ENCODE measurements at regions not wholly inside any gene's neighbourhood (a gene's known extent, or its start where the extent isn't known, plus 50 kb on each side); places are given as distances from the start of the nearest gene placed in this dataset.
A peak's percentile ranks its signal among the peaks of the same experiment; 100 is the strongest.

DNA sequence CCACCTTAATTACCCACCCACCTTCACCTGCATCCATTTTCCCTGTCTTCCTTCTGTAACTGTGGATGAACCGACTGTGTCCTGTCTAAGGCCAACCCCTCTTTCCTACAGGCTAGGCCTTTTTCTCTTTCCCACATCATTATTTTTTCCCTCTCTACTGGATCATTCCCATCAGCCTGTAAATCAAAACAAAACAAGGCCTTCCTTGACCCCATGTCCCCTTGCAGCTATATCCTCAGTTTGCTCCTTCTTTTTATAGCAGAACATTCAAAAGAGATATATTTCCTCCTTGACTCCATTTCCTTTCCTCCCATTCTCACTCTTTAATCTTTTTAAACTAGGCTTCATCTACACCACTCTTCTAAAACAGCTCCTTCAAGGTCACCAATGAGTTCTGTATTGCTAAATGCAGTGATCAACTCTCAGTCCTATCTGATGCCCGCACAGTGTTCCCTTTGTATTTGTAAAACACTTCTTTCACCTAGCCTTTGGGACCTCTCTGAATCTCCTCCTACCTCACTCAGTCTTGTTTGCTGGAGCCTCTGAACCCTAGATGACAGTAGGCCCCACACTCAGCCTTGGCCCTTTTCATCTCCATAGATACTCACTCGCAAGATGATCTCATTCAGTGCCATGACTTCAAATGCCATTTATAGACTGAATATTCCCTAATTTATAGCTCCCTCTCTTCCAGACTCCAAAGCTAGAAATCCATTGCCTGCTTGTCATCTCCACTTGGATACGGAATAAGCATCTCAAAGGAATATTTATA, 55.7 kb downstream of the CXCR4 start:
- DNase-seq (ENCODE audit: low read depth in 1 of 2, low spot score in 1 of 2) = no peak

DNA sequence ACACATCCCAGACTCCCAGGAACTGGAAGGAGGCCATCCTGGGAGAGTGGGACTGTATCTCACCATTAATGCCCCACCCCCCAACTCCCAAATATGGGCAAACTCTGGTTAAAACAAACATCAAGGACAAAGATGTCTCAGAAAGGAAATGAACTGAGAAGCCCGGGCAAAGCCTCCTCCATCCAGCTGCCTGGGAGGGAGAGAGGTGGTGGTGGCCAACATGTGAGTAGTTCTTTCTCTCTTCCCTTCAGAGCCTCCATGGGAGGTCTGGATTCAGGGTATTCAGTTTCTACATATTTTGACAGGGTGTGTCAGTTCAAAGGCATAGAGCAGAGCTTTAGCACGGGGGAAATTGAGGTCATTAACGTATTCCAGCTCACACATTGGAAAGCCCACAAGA, 57.5 kb downstream of the CXCR4 start:
- DNase-seq (ENCODE audit: low read depth in 1 of 2, low spot score in 1 of 2) = no peak

DNA sequence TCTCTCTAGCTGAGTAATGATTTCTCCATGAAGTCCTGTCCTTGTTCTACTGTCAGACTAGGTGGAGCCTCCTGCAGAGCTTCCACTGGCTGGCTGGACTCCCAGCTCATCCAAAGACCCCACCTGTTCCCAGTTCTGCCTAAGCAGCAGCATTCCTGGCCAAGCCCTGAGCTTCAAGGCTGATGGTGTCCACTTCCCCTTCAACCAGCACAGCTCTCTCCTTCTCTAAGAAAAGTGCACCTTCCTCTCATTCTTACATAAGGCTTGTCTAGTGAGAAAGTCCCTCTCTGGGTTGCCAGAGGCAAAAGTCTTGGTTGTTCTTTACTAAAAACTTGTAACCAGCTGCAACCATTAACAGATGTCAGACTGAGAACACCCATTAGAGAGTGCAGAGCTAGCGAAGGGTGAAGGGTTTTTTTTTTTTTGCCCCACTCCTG, 58.9 kb downstream of the CXCR4 start:
- DNase-seq (ENCODE audit: low read depth in 1 of 2, low spot score in 1 of 2) = no peak

DNA sequence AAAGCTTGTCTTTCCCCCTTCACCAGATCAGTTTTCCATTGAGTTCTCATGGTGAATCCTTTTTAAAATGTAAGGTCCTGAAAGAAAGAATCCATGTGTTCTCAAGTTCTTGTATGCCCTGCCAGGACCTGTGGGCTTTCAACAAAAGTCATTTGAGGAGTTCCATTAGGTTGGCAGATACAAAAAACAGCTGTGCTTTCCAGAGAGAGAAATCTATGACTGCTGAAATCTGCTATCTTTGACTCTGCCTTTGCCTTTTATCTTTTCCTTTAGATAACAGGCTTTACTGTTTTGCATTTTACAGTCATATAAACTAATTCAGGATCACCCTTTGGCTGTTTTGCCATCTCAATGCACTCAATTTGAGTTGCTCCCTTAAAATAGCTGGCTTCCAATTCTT, 59.7 kb downstream of the CXCR4 start:
- DNase-seq (ENCODE audit: low read depth in 1 of 2, low spot score in 1 of 2) = no peak

DNA sequence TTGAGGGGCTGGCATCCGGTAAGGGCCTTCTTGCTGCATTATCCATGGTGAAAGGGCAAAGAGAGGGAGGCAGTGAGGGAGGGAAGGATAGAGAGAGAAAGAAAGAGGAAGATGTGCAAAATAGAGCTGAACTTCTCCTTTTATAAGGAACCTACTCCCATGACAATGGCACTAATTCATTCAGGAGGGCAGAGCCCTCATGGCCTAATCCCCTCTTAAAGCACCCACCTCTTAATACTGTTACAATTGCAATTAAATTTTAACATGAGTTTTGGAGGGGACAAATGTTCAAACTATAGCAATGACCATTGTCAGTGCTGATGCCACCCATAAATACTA, 60.2 kb downstream of the CXCR4 start:
- no peak for DNase-seq (ENCODE audit: low read depth in 1 of 2, low spot score in 1 of 2)

DNA sequence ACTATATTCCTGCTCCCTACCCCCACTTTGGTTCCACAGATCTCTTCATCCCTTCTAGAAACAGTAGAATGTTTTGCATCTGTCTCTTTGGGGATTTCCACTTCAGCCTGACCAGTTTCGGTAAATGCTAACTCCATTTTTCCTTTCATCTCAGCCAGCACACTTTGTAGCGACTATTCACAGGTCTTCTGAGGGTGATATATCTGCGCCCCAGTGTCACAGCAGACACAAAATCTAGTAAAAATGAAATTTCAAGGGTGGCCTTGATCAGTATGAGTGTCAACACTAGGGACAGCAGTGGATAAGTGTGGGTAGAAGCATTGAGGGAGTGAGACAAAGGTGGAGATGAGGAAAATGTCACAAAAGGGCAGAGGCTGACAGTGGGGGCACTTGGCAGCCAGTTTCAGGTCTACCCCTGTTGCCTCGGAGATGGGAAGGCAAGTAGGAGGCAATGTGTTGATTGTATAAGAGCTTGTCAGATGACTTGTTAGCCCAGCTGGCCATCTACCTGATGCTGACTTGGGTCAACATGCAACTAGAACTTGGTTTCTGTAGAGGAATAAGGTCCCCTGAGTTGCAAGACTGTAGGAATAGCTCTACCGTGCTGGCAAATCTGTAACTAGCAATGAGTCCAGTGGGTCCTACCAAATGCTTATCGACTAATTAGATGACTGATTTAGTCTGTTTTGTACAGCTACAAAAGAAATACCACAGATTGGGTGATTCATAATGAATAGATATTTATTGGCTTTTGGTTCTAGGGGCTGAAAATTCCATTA, 60.7 kb downstream of the CXCR4 start:
- peak in 1 of 2 donors; percentile 48 for DNase-seq (ENCODE audit: low read depth in 1 of 2, low spot score in 1 of 2)

DNA sequence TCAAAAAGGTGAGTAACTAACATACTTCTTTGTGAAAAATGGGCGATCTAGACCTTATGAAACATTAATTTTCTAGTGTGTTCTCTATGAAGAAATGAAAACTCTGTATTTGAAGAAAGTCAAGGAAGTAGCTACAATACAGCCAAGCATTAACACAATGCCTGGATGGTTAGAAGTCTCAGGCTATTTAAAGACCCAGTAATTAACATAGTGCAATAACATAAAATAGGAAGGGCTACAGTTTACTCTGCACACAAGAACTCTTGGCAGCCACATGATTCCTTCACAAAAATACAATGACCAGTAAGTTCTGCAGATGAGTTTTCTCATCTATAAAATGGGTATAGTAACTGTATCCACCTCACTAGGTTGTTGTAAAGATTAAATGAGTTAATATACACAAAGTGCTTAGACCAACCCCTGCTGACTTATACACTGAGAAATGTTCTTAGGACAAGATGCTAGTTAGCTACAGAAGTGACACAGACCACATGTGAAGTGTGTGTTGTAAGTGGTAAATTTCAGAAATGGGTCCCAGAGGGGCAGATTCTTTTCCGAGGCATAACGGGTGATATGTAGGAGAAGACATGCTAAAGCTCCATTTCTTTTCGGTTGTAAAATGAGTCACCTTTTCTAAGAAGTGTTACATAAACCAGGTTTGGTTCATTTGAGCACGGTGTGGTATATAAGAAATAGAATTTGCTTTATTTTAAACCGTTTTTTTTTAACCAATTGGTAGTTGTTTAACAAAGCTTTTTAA, 61.8 kb downstream of the CXCR4 start:
- peak in 1 of 2 donors; percentile 18 for DNase-seq (ENCODE audit: low read depth in 1 of 2, low spot score in 1 of 2)

DNA sequence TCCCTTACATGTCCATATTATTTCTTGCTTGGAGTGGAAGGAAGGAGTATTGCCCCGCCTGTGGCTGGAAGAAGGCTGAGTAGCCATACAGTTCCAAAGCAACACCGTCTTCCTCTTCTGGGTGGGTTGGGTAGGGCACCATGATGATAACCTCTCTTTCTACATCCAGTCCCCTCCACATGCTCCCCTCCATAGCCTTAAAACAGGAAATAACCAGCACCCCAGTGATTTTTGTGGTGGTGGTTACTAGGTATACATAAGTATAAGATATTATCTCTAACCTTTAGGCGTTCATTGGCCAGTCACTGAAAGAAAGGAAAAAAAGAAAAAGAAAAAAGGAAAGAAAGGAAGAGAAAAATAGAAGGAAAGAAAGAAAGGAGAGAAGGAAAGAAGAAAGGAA, 63.1 kb downstream of the CXCR4 start:
- no peak for DNase-seq (ENCODE audit: low read depth in 1 of 2, low spot score in 1 of 2)

DNA sequence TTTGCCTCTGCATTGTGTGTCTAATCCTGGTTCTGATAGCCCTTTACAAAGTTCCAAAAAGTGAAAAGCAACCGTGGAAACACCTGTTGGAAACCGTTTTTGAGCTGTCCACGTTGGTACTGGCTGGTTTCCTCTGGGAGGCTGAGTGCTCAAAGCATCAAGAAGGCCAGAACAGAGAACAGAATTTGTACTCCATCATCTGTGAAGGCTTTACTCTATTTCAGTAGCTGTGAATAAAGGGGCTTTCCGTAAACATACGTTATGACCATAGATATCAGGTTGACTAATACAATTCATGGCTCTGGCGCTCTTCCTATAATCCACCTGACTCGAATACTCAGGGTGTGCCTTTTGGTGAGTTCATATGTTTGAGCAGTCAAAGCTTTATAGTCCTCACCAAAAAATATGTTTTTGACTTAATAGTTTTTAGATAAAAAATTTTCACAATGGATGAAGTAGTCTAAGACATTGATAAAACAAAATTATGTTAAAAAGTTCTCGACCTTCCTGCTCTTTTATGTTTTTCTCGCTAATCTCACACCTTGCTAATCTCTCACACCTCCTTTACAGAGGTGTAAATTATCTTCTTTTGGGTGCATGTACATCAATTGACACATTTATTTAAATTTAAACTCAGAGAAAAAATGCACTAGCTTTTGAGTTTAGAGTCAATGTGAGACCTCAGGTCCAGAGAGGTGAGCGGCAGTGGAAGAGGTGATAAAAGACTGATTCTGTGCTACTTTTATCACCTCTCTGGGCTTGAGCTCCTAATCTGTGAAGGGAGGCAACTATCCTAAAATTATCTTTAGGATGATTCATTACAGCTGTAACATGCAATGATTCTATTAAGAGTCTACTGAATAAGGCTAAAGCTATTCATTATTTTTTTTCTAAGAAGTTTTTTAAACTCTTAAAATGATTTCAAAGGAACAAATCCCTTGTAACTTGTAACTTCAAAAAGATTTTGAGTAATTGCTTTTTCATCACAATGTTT, 65.3 kb downstream of the CXCR4 start:
- DNase-seq (ENCODE audit: low read depth in 1 of 2, low spot score in 1 of 2) = no peak

DNA sequence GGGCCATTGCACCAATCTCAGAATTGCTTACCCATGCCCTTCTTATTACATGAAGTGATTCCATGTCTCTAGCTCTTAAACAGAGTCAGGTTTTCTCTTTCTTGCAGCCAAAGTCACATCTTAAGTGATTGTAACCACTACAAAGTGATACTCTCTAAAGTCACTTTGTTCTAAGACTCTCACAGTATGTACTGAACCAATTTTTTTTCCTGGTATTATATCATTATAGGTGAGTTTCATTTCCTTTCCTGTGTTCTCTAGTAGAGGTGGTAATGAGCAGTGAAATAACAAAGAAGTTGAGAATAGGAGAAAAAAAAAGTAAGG, 66.3 kb upstream of the DARS1 start:
- no peak for DNase-seq (ENCODE audit: low read depth in 1 of 2, low spot score in 1 of 2)

DNA sequence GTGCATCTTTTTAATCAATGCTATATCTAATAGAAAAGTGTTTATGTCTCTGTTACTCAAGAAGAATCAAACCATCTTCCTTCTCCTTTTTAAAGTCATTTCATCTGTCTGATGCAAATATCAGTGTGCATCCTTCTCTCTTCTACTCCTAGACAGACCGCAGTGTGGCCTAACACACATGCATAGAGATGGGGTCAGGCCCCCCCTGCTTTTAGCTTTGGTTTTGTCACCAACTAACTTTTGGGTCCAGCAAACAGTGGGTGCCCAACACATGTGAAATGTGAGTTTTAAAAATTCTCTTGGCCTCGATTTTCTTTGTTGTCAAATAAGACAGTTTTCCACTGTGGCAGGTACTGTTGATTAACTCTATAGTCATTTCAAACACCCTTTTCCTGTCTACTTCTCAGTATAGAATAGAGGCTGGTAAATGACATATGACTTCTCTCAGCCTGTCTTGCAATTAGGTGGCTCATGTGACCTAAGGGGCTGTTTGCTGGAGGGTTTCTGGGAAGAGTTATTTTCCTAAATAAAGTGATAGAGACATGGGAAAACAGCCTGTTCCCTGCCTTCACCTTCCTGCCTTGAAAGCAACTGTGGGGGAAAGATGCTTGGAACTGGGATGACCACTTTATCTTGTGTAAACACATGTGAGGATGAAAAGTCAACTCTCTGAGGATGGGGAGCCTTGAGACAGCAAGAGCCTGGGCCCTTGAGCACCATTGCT, 65.7 kb upstream of the DARS1 start:
- DNase-seq (ENCODE audit: low read depth in 1 of 2, low spot score in 1 of 2) = no peak

DNA sequence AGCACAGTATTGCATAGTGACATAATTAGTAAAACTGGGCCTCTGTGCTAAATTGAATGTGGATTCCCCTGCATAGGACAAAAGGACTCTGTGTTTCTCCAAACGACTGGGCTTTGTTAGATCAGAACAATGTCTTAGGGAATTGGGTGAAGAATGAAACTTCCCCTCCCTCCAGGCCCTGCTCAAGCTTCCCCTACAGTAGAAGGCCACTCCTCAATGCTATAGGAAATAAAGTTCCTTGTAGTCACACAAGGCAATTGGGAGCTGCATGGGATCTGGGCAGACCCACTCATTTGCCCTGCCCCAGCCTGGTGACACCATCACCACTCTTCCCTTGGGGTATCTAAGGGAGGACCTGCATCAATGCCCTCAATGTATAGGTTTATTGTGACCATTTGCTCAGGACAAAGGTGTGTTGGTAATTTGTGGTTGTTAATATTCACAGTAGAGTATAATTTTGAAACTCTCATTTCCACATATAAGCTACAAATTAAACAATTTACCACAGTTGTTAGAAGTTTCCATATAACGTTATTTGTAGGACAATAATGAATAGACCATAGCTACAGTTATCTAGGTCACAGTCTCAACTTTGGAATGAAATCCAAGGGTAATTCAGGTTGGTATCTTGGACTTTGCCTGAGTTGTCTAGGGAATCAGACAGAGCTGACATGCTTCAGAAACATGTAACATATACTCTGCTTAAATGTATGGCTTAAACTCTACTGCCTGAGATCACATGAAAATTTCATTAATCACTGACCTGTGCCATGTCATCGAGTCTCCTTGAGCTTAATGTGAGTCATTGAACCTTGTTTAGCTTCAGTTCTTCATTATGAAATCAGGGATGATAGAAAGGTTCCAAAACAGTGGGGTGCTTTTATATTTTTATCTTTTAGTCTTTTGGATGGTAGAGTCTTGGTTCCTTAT, 64.8 kb upstream of the DARS1 start:
- DNase-seq (ENCODE audit: low read depth in 1 of 2, low spot score in 1 of 2) = no peak

DNA sequence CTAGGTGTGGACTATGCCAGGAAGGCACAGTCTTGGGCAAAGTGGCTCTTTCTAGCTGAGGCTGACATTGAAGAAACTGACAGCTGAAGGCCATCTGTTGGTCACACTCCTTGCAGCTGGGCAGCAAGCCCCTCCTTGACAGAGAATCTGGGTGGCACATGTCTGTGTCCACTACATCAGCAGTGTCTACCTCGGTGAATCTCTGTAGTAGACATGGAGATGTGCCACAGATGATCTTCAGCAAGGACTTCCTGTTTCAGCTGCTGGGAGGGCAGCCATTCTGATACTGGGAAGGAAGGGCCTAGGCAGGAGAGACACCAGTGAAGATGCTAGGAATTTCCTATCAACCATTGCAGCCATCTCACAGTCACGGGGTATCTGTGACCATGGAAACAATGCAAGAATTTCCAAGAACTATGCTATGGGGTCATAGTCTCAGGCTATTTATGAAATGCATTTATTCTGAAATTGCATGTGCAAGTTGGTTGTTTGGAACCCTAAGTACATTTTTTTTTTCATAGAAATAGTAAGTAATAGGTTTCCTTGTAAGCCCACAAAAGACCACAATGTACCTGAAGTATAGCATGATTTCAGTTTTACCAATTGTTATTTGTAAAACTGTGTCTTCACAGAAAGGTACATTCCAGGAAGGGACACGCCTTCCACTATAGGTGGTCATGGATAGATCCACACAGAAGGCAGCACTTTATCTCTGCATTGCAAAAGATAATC, 63.8 kb upstream of the DARS1 start:
- no peak for DNase-seq (ENCODE audit: low read depth in 1 of 2, low spot score in 1 of 2)

DNA sequence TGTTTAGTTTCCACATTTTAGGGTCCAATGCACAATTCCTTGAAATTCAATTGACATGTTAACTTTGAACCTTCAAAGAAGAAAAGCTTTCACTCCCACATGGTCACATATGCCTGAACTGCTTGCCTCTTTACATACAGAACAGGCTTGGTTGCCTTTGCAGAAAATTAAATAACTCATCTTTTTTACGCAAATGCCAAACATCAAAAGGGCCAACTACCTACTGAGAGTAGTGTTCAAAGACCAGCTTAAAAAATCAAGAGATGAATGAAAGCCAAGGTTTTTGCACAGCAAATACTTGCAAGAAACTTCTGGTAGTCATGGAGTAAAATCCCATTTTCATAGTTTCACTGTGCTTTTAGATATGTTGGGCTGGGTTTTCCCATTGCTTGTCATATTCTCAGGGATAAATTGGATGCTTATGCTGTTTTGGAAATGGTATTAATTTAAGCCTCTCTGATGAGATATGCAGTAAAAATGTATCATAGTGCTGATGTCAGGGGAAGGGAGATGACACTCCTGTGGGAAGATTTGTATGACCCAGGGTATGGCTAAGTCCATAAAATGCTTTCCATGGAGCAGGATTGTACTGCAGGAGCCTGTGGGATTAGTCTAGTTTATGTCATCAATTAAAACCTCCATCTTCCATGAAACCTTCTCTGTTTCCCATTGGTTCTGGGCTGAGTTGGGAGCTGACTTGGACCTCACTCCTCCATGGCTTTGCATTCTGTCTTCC, 60.6 kb upstream of the DARS1 start:
- no peak for DNase-seq (ENCODE audit: low read depth in 1 of 2, low spot score in 1 of 2)

DNA sequence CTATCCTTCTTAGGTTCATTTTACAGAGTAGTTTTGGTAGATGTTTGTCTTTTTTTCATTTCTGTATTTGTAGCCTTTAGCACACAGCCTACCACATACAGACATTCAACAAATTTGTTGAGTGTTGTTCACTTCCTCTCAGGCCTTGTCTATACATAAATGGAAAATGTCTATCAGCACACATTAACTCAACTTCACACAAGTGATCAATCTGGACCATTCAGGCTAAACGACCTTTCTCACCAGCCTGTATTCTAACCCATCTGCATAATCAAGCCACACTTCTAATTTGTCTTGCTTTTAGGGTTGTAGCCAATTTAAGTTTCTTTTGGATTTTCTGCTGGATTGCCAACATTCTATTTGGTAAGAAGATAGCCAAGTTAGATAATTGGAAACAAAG, 59.9 kb upstream of the DARS1 start:
- DNase-seq (ENCODE audit: low read depth in 1 of 2, low spot score in 1 of 2) = no peak
